ENCODE measurements at regions not wholly inside any gene's neighbourhood (a gene's known extent, or its start where the extent isn't known, plus 50 kb on each side); places are given as distances from the start of the nearest gene placed in this dataset.

- TF ChIP-seq YY1 (IDR thresholded peaks at IDR 0.05; ENCODE audit: insufficient read depth, insufficient read length) (no peak), SUZ12 (IDR thresholded peaks at IDR 0.05; ENCODE audit: extremely low read depth, insufficient read depth, insufficient read length) (no peak)
These were observed 305.7 kb downstream of the PDHA2 start for GRCh38 chr4:96145601-96146000.
